ENCODE measurements at regions not wholly inside any gene's neighbourhood (a gene's known extent, or its start where the extent isn't known, plus 50 kb on each side); places are given as distances from the start of the nearest gene placed in this dataset.

DNA sequence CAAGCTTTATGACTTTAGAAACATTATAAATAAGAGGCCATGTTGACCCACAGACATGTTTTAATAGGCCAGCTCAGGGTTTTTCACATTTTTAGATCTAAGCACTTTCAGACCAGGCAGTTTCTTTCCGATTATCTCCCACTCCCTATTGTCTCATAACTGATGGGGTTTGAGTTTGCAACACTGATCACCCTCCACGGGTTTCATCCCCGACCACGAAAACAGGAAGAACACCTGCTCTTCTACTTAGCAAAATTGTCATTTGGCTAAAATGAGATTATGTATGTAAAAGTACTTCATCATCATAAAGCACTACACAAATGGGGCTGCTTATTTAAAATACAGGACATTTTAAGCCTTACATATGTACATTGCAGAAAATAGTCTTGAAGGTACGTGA is 407.9 kb downstream of the HNRNPD start:
- H3K4me1 ChIP-seq (ENCODE audit: control insufficient read depth, insufficient read depth, low read length), result no peaks in the 10 kb centered on the region
- CTCF ChIA-PET, result no interaction called here
- intact Hi-C loops (cut with micrococcal nuclease; ENCODE audit: unreplicated experiment) (no loop called here), in situ Hi-C loops (cut with HindIII; ENCODE audit: low pct_unique_long_range_greater_than_20kb, low sequenced_read_pairs) (no loop called here)
- H3K36me3 ChIP-seq (ENCODE audit: control insufficient read depth, insufficient read depth, low read length), result no peaks in the 10 kb centered on the region
- no peaks in the 10 kb centered on the region for H3K27me3 ChIP-seq (ENCODE audit: control insufficient read depth, insufficient read depth, low read length)
- no peaks in the 10 kb centered on the region for H3K9me3 ChIP-seq (ENCODE audit: control insufficient read depth, insufficient read depth, low read depth, low read length)
- ATAC-seq (no peak), DNase-seq (ENCODE audit: low read depth, low spot score) (no peak)
- POLR2A ChIA-PET, result no interaction called here
- H3K27ac ChIP-seq (ENCODE audit: low read length), result no peak overlapping the region
- TF ChIP-seq SIN3A (IDR thresholded peaks at IDR 0.05; ENCODE audit: borderline replicate concordance, insufficient read depth, low read depth, low read length) (no peak), TCF7L2 (IDR thresholded peaks at IDR 0.05; ENCODE audit: low read depth, low read length) (no peak), POLR2AphosphoS5 (IDR thresholded peaks at IDR 0.05; ENCODE audit: low read depth, low read length) (no peak)
- TF ChIP-seq, protein P1, sequence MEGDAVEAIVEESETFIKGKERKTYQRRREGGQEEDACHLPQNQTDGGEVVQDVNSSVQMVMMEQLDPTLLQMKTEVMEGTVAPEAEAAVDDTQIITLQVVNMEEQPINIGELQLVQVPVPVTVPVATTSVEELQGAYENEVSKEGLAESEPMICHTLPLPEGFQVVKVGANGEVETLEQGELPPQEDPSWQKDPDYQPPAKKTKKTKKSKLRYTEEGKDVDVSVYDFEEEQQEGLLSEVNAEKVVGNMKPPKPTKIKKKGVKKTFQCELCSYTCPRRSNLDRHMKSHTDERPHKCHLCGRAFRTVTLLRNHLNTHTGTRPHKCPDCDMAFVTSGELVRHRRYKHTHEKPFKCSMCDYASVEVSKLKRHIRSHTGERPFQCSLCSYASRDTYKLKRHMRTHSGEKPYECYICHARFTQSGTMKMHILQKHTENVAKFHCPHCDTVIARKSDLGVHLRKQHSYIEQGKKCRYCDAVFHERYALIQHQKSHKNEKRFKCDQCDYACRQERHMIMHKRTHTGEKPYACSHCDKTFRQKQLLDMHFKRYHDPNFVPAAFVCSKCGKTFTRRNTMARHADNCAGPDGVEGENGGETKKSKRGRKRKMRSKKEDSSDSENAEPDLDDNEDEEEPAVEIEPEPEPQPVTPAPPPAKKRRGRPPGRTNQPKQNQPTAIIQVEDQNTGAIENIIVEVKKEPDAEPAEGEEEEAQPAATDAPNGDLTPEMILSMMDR (IDR thresholded peaks at IDR 0.05), result no peak
- TF ChIP-seq, protein P2, sequence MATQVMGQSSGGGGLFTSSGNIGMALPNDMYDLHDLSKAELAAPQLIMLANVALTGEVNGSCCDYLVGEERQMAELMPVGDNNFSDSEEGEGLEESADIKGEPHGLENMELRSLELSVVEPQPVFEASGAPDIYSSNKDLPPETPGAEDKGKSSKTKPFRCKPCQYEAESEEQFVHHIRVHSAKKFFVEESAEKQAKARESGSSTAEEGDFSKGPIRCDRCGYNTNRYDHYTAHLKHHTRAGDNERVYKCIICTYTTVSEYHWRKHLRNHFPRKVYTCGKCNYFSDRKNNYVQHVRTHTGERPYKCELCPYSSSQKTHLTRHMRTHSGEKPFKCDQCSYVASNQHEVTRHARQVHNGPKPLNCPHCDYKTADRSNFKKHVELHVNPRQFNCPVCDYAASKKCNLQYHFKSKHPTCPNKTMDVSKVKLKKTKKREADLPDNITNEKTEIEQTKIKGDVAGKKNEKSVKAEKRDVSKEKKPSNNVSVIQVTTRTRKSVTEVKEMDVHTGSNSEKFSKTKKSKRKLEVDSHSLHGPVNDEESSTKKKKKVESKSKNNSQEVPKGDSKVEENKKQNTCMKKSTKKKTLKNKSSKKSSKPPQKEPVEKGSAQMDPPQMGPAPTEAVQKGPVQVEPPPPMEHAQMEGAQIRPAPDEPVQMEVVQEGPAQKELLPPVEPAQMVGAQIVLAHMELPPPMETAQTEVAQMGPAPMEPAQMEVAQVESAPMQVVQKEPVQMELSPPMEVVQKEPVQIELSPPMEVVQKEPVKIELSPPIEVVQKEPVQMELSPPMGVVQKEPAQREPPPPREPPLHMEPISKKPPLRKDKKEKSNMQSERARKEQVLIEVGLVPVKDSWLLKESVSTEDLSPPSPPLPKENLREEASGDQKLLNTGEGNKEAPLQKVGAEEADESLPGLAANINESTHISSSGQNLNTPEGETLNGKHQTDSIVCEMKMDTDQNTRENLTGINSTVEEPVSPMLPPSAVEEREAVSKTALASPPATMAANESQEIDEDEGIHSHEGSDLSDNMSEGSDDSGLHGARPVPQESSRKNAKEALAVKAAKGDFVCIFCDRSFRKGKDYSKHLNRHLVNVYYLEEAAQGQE (IDR thresholded peaks at IDR 0.05; ENCODE audit: insufficient read depth in 1 of 2, low read depth in 2 of 2, low read length in 1 of 2), result no peak
- no TSS peak for BruUV-seq (replicated peaks)
- no peak overlapping the region for H3K4me3 ChIP-seq (ENCODE audit: low read depth in 2 of 2, low read length in 2 of 2)

GRCh38 chr4:81965454-81965853 is 408.3 kb downstream of the HNRNPD start:
- CTCF ChIA-PET, result no interaction called here
- Histone ChIP-seq H3K9me3 (ENCODE audit: control insufficient read depth, insufficient read depth, low read depth, low read length) (no peaks in the 10 kb centered on the region), H3K36me3 (ENCODE audit: control insufficient read depth, insufficient read depth, low read length) (no peaks in the 10 kb centered on the region), H3K27ac (ENCODE audit: low read length) (no peak overlapping the region), H3K27me3 (ENCODE audit: control insufficient read depth, insufficient read depth, low read length) (no peaks in the 10 kb centered on the region), H3K4me3 (ENCODE audit: low read depth in 2 of 2, low read length in 2 of 2) (no peak overlapping the region), H3K4me1 (ENCODE audit: control insufficient read depth, insufficient read depth, low read length) (no peaks in the 10 kb centered on the region)
- intact Hi-C loops (cut with micrococcal nuclease; ENCODE audit: unreplicated experiment), result no loop called here
- POLR2A ChIA-PET, result no interaction called here
- ATAC-seq (no peak), DNase-seq (ENCODE audit: low read depth, low spot score) (no peak)
- no TSS peak for BruUV-seq (replicated peaks)
- TF ChIP-seq, protein P1 (IDR thresholded peaks at IDR 0.05), result no peak
- TF ChIP-seq TCF7L2 (IDR thresholded peaks at IDR 0.05; ENCODE audit: low read depth, low read length) (no peak), SIN3A (IDR thresholded peaks at IDR 0.05; ENCODE audit: borderline replicate concordance, insufficient read depth, low read depth, low read length) (no peak), POLR2AphosphoS5 (IDR thresholded peaks at IDR 0.05; ENCODE audit: low read depth, low read length) (no peak)
- TF ChIP-seq, protein P2 (IDR thresholded peaks at IDR 0.05; ENCODE audit: insufficient read depth in 1 of 2, low read depth in 2 of 2, low read length in 1 of 2), result no peak
- in situ Hi-C loops (cut with HindIII; ENCODE audit: low pct_unique_long_range_greater_than_20kb, low sequenced_read_pairs), result no loop called here

Measured in Panc1 (cell line).